NCI-H69 (cell line): ENCODE measurements at regions not wholly inside any gene's neighbourhood (a gene's known extent, or its start where the extent isn't known, plus 50 kb on each side); places are given as distances from the start of the nearest gene placed in this dataset.
"Not testable (repeated sequence)": the region's sequence is repeated elsewhere in the genome, so short reads cannot be mapped to it uniquely, and the experiment has no call there.

ENCODE experiments used
- DNase-seq: peaks from one replicate; lab custom pipeline; 2025; lab: John Stamatoyannopoulos, UW

- DNase-seq, result no peak
Measured at GRCh38 chr3:128549283-128550112, 56.5 kb upstream of the GATA2 start.

DNA sequence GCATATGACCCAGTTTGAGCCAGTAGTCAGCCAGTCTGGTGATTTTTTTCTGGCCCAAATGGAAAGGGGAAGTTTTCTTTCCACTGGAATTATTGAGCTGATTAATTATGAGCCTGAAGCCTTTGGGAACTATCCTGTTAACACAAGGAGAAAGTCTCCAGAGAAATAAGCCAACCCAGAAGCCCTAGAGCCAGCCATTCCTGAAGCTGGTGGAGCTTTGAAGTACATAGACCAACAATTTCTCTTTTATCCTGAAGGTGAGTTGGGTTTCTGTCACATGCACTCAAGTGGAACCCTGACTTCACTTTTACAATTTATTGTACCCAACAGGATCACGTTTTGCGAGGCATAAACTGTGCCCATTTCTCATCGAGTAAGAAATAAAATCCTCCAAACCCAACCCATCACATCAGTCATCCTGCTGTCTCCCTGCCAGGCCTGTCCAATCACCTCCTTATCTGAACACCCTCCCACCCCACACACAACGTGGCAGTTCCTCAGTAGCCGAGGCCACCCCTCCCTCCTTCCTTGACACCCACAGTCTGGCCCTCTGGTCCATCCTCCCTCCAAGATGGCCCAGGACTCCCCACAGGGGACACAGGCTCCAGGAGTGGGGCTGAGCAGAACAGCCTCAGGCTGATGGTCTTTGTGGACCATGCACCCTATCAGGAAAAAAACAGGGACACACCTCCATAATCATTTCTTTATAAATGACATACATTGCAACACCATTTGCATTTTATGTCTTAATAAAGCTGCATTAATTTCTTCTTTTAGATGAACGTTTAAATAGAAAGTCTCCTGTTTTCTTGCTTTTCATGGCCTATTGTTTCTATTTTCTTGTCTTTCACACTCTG lies 55.7 kb upstream of the GATA2 start:
- no peak for DNase-seq

DNA sequence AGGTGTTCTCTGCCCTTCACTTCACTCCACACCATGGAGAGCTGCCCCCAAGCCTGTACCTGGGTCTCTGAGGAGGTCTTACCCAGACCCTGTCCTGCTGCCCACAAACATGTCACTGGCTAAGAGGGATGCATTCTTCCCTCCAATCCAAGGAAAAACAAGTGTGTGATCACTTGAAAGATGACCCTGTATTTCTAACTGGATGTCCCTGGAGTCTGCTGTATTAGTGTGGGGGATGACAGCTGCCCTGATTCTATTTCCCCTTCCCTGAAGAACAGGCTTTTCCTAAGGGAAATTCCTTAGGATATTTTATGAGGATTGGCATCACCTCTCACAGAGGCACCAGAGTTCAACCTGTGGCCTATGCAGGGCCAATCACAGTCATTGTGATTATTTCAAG lies 55.0 kb upstream of the GATA2 start:
- DNase-seq, result no peak

- DNase-seq, result peak; percentile 82
Measured at GRCh38 chr3:128547368-128547987, 54.5 kb upstream of the GATA2 start.

DNA sequence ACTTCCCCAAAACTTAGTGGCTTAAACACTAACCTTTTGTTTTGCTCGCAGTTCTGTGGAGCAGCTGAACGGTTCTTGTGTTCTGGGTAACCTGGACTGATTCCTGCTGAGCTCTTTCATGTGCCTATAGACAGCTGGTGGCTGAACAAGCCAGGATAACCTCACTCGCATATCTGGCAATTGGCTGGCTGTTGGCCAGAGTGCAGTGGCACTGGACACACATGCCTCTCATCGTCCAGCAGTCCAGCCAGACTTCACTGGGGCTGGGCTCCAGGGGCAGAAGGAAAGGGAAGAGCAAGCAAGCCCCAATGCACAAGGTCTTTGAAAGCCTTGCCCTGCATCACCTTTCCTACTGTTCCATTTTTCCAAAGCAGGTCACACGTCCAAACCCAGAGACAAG lies 53.6 kb upstream of the GATA2 start:
- DNase-seq, result no peak

- no peak for DNase-seq
Measured at GRCh38 chr3:128545120-128545752, 52.2 kb upstream of the GATA2 start.

- no peak for DNase-seq
Measured at GRCh38 chr3:128544190-128544589, 51.2 kb upstream of the GATA2 start.

- not testable (repeated sequence) for DNase-seq
Measured at GRCh38 chr3:128543570-128544174, 50.7 kb upstream of the GATA2 start.
